ENCODE measurements at regions not wholly inside any gene's neighbourhood (a gene's known extent, or its start where the extent isn't known, plus 50 kb on each side); places are given as distances from the start of the nearest gene placed in this dataset.

GRCh38 chr20:6886065-6886729 lies 118.7 kb downstream of the BMP2 start:
- DNase-seq = no peak

DNA sequence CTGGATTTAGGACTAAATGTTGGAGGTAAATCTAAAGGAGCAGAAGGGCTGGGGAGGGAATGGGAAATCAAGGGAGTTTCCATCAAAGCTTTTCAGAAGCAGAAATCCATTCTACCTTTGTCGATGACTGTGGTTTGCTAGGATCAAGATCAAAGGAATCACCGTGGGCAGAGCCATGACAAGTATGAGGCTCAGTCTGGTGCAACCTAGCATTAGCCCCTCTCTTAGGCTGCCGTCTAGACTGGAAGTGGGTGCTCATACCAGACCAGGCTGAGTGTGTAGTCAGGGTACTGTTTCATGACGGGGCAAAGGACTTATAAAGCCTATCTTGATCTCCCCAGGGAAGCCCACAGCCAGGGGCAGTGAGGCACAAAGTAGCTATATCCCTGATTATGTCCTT lies 120.5 kb downstream of the BMP2 start:
- DNase-seq = no peak

- no peak for DNase-seq
These were observed 121.4 kb downstream of the BMP2 start for GRCh38 chr20:6888736-6889395.

GRCh38 chr20:6892724-6893123 lies 125.2 kb downstream of the BMP2 start:
- DNase-seq = no peak

DNA sequence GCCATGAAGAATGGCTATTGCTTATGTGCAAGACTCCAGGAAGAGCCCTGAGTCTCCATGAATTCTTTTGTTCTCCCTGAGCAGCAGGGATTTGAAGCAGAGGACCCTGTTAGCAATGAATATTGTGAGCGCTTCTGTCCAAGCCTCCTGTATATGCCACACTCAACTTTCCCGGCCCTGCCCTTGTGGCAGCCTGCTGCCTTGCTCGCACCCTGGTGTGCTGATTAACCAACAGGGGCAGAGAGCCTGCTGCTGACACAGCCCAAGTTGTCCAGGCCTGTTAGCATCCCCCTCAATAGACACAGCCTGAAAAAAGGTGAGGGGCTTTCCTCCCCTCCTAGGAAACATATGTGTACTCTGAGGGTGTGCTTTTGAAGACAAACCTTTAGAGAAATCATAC lies 131.4 kb downstream of the BMP2 start:
- DNase-seq = no peak

DNA sequence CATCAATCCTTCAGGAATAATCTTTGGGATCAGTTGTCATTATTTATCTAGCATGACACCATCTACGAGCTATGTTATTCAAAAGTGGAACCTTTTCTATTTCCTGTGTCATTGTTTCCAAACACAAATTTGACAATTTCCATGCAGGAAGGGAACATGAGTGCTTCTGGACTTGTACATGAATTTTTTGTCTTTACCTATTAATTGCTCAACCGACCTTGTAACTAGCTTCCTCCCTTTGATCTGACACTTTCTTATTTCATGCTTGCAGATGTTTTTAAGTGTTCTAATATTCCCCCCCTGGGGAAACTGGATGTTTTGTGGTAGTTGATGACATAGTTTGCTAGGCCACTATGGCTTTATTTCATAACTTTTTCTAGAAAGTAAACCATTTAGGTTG lies 139.4 kb downstream of the BMP2 start:
- no peak for DNase-seq

DNA sequence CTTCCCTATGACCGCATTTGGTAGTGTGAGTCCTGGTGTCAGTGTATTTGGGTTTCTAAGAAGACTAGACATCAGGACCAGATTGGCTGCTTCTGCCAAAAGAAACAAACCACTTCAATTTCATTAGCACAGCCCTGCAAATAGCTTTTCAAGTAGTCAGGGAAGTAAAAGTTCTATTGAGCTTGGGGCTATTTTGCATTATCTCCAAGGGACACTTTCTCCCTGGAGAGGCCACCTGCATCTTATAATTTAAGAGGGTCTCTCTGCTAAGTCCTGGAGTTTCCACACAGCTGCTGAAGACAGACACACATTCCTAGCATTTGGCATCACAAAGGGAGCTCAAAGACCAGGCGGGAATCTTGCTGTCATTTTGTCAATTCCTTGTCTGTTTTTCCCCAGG lies 141.2 kb downstream of the BMP2 start:
- DNase-seq = no peak

- no peak for DNase-seq
These were observed 142.1 kb downstream of the BMP2 start for GRCh38 chr20:6909608-6910007.

DNA sequence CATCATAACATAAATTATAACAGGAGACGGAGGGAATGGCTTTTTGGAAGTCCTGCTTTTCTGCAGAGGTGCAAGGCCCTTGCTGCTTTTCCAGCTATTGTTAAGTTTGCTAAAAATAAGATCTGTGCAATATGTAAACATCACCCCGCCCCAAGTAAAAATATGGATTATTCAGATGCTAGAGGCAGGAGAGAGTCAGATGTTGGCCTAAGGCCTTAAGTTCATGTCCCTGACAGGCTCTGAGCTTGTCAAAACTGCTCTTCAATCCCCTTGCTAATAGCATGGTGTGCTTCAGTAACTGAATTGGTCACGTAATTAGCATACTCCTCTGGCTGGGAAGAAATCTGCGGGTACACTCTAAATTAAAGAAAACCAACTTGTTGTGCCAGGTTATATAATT lies 147.5 kb downstream of the BMP2 start:
- no peak for DNase-seq

GRCh38 chr20:6916938-6917337 lies 149.5 kb downstream of the BMP2 start:
- no peak for DNase-seq

DNA sequence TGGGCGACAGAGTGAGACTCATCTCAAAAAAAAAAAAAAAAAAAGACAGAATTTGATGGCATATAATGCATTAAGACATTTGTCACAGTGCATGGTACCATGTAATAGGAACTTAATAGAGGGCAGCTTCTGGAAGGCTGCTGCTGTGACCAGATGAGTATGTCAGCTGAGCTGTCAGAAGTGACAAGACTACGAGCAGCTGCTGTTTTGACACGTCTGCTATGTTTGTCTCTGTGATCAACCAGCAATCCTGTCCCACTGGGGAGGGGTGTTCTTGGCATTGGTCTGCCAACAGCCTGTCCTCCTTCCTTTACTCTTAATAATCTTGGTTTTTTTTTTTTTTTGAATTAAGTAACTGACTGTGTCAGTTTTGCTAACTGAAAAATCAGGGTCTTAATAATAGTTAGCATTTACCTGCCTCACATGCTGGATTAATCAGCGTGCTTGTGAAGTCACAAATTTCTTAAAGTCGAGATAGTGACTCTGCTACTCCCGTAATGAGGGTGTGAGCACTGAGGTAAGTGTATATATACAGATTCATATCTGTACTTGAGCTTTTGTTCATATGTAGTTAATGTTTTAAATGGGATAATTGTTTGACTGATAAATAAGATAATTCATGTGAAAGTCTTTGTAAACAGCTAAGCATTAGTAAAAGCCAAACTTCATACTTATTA lies 152.4 kb downstream of the BMP2 start:
- no peak for DNase-seq

- no peak for DNase-seq
These were observed 153.6 kb downstream of the BMP2 start for GRCh38 chr20:6920991-6921613.

DNA sequence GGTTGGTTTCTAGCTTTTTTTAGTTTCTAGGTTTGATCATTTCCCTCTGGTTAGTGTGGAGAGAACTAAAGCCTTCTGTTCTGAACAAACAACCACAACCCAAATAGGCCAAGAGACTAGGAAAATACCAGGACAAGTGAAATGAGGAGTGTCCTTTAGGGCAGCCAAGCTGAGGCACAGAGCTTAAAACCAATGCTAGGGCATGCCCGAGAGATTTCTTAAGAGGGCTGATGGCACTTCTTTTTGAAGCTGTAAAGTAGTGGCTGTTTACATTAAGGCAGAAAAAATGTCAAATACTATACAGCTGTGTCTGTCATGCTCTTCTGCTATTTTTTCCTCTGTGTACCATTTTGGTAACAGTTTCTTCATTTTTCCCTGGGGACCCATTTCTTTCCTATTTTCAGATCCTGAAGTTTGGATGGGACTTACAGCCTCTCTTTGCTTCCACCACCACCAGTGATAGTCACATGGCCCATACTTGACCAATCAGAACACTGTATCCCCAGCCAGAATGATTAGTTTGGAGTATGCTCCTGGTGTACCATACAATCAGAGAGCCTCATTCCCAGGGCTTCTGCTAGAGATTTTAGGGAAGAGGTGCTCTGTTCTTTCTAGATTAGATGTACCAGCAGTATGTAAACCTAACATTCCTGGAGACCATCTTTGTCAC lies 154.4 kb downstream of the BMP2 start:
- DNase-seq = no peak

- no peak for DNase-seq
These were observed 157.2 kb downstream of the BMP2 start for GRCh38 chr20:6924681-6925080.

- no peak for DNase-seq
These were observed 158.3 kb downstream of the BMP2 start for GRCh38 chr20:6925744-6926278.

DNA sequence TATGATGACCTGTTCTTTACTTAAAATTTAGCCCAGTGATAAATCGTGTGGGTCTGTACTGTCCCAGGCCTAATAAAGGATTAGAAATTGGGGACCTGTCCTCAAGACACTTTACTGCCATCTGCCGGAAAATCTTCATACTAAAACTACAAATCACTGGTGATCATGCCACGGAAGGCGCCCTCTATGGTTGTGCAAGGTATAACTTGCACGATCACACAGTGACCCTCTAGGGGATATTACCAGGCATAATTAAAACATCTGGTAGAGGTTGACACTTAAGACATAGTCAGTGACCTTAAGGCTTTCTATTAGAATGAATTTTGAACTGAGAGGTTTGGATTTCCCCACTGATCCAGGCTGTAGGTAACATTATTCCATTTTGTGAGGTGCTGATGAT lies 172.6 kb downstream of the BMP2 start:
- DNase-seq = peak; percentile 13

GRCh38 chr20:6940876-6941275 lies 173.4 kb downstream of the BMP2 start:
- DNase-seq = no peak

GRCh38 chr20:6941571-6941970 lies 174.1 kb downstream of the BMP2 start:
- no peak for DNase-seq

GRCh38 chr20:6942266-6942665 lies 174.8 kb downstream of the BMP2 start:
- DNase-seq = no peak

GRCh38 chr20:6944292-6944691 lies 176.8 kb downstream of the BMP2 start:
- no peak for DNase-seq

- no peak for DNase-seq
These were observed 186.1 kb downstream of the BMP2 start for GRCh38 chr20:6953611-6954010.

DNA sequence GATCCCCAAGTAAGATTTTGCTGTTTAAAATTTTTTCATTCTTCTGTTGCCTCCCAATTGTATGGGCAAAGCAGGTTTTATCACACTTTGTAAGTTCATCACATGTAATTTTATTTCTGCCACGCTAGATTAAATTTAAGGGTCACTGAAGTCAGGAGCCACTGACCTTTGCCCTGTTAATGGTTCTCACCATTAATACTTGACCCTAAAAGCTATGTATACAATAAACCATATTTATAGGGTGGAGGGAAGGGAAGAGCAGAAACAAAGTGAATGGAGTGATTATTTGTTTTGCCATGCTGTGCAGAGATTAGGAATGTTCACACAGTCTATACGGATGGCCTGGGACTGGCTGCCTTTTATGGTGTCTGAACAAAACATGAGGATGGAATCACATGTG lies 186.7 kb downstream of the BMP2 start:
- DNase-seq = no peak

- DNase-seq = no peak
These were observed 188.6 kb downstream of the BMP2 start for GRCh38 chr20:6956056-6956455.
